Mucosa of stomach (tissue), 1 donor: ENCODE measurements at regions not wholly inside any gene's neighbourhood (a gene's known extent, or its start where the extent isn't known, plus 50 kb on each side); places are given as distances from the start of the nearest gene placed in this dataset.
"Not testable (repeated sequence)": the region's sequence is repeated elsewhere in the genome, so short reads cannot be mapped to it uniquely, and the experiment has no call there.

ENCODE experiments used
- H3K27me3 ChIP-seq: one replicate; pipeline ENCODE4 v1.7.0; 2013; ENCODE audit warnings: mild to moderate bottlenecking, low read length; ENCODE audit not compliant: control insufficient read depth, insufficient read depth
- H3K36me3 ChIP-seq: one replicate; pipeline ENCODE4 v1.7.0; 2013; ENCODE audit warnings: low read length; ENCODE audit not compliant: control insufficient read depth, insufficient read depth
- H3K4me1 ChIP-seq: one replicate; pipeline ENCODE4 v1.7.0; 2013; ENCODE audit warnings: mild to moderate bottlenecking, low read length; ENCODE audit not compliant: control insufficient read depth, insufficient read depth
- H3K4me3 ChIP-seq: one replicate; pipeline ENCODE4 v1.7.0; 2013; ENCODE audit warnings: low read length
- H3K9ac ChIP-seq: one replicate; pipeline ENCODE4 v1.7.0; 2013; ENCODE audit warnings: mild to moderate bottlenecking, low read length, moderate library complexity
- H3K9me3 ChIP-seq: one replicate; pipeline ENCODE4 v1.7.0; 2013; ENCODE audit warnings: mild to moderate bottlenecking, low read length, moderate library complexity; ENCODE audit not compliant: control insufficient read depth
- donor health status: Pancreatic carcinoma.

- H3K36me3 ChIP-seq, H3K4me3 ChIP-seq, H3K4me1 ChIP-seq, H3K9ac ChIP-seq, H3K27me3 ChIP-seq, H3K9me3 ChIP-seq: not testable (repeated sequence)
Measured at GRCh38 chr10:38448614-38449355, 354.6 kb downstream of the ZNF37A start.

- not testable (repeated sequence) for H3K9me3 ChIP-seq, H3K27me3 ChIP-seq, H3K36me3 ChIP-seq, H3K9ac ChIP-seq, H3K4me3 ChIP-seq, H3K4me1 ChIP-seq
Measured at GRCh38 chr10:38449618-38450017, 355.5 kb downstream of the ZNF37A start.

DNA sequence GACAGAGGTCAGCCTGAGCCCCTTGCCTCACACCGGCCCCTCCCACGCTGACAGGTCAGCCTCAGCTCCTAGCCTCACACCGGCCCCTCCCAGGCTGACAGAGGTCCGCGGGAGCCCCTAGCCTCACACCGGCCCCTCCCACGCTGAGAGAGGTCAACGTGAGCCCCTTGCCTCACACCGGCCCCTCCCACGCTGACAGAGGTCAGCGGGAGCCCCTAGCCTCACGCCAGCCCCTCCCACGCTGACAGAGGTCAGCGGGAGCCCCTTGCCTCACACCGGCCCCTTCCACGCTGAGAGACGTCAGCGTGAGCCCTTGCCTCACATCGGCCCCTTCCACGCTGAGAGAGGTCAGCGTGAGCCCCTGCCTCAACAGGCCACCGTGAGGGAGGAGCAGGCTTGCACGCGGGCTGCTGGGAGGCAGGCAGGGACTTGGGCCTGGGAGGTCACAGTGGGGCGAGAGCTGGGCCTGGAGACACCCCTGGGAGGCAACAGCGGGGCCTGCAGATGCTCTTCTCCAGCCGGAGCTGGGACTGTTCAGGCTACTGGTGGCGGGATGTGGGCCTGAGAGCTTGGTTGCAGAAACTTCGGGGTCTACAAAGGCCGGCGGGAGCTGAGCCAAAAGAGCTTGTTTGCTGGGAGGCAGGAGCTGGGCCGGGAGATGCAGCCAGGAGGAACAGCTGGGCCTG, 356.4 kb downstream of the ZNF37A start:
- H3K9me3 ChIP-seq, H3K27me3 ChIP-seq, H3K9ac ChIP-seq, H3K4me1 ChIP-seq, H3K36me3 ChIP-seq, H3K4me3 ChIP-seq: not testable (repeated sequence)

GRCh38 chr10:38451306-38451967, 357.3 kb downstream of the ZNF37A start:
- H3K4me3 ChIP-seq, H3K36me3 ChIP-seq, H3K4me1 ChIP-seq, H3K9ac ChIP-seq, H3K9me3 ChIP-seq, H3K27me3 ChIP-seq: not testable (repeated sequence)
